Midbrain (tissue), 1 donor: ENCODE measurements at regions not wholly inside any gene's neighbourhood (a gene's known extent, or its start where the extent isn't known, plus 50 kb on each side); places are given as distances from the start of the nearest gene placed in this dataset.
A peak's percentile ranks its signal among the peaks of the same experiment; 100 is the strongest.

Source experiments
- DNase-seq: peaks from one replicate; lab custom pipeline; 2025; lab: John Stamatoyannopoulos, UW

- DNase-seq: no peak
Observed at GRCh38 chr18:42185486-42185885, 230.5 kb downstream of the PIK3C3 start.

- DNase-seq: no peak
Observed at GRCh38 chr18:42187611-42188380, 232.8 kb downstream of the PIK3C3 start.

GRCh38 chr18:42190643-42191042 lies 235.6 kb downstream of the PIK3C3 start:
- no peak for DNase-seq

GRCh38 chr18:42192251-42193248 lies 237.5 kb downstream of the PIK3C3 start:
- peak; percentile 4 for DNase-seq

GRCh38 chr18:42196651-42197050 lies 241.6 kb downstream of the PIK3C3 start:
- DNase-seq: no peak

- no peak for DNase-seq
Observed at GRCh38 chr18:42201137-42201536, 246.1 kb downstream of the PIK3C3 start.

- no peak for DNase-seq
Observed at GRCh38 chr18:42211201-42211600, 256.2 kb downstream of the PIK3C3 start.

- no peak for DNase-seq
Observed at GRCh38 chr18:42222557-42222956, 267.5 kb downstream of the PIK3C3 start.

- DNase-seq: no peak
Observed at GRCh38 chr18:42228581-42228980, 273.5 kb downstream of the PIK3C3 start.

GRCh38 chr18:42229211-42230210 lies 274.5 kb downstream of the PIK3C3 start:
- no peak for DNase-seq

GRCh38 chr18:42230636-42231035 lies 275.6 kb downstream of the PIK3C3 start:
- no peak for DNase-seq

- no peak for DNase-seq
Observed at GRCh38 chr18:42231284-42231683, 276.2 kb downstream of the PIK3C3 start.

- no peak for DNase-seq
Observed at GRCh38 chr18:42231796-42232195, 276.8 kb downstream of the PIK3C3 start.

GRCh38 chr18:42233908-42234307 lies 278.9 kb downstream of the PIK3C3 start:
- no peak for DNase-seq

- no peak for DNase-seq
Observed at GRCh38 chr18:42242758-42243157, 287.7 kb downstream of the PIK3C3 start.

GRCh38 chr18:42245137-42245536 lies 290.1 kb downstream of the PIK3C3 start:
- no peak for DNase-seq

GRCh38 chr18:42255908-42256765 lies 301.1 kb downstream of the PIK3C3 start:
- DNase-seq: no peak

- DNase-seq: no peak
Observed at GRCh38 chr18:42258301-42258965, 303.4 kb downstream of the PIK3C3 start.

- DNase-seq: no peak
Observed at GRCh38 chr18:42261731-42262130, 306.7 kb downstream of the PIK3C3 start.

GRCh38 chr18:42264497-42264896 lies 309.5 kb downstream of the PIK3C3 start:
- DNase-seq: no peak
